Ishikawa (cell line): ENCODE measurements at regions not wholly inside any gene's neighbourhood (a gene's known extent, or its start where the extent isn't known, plus 50 kb on each side); places are given as distances from the start of the nearest gene placed in this dataset.

Experiments
- CEBPB ChIP-seq: IDR thresholded peaks from 2 replicates; pipeline ENCODE4 v1.6.1; 2012
- CREB1 ChIP-seq: IDR thresholded peaks from 2 replicates; pipeline ENCODE4 v1.6.1; 2012; ENCODE audit warnings: low read depth
- EGR1 ChIP-seq: IDR thresholded peaks from 2 replicates; pipeline ENCODE4 v1.6.1; 2012
- EP300 ChIP-seq: IDR thresholded peaks from 2 replicates; pipeline ENCODE4 v1.6.1; 2012; ENCODE audit warnings: borderline replicate concordance
- FOXM1 ChIP-seq: IDR thresholded peaks from 2 replicates; pipeline ENCODE4 v1.6.1; 2012; ENCODE audit warnings: low read depth, borderline replicate concordance
- MAX ChIP-seq: IDR thresholded peaks from 2 replicates; pipeline ENCODE4 v1.6.1; 2012
- NFIC ChIP-seq: IDR thresholded peaks from 2 replicates; pipeline ENCODE4 v1.6.1; 2012
- RAD21 ChIP-seq: IDR thresholded peaks from 2 replicates; pipeline ENCODE4 v1.6.1; 2012; ENCODE audit warnings: low read depth
- REST ChIP-seq: IDR thresholded peaks from 2 replicates; pipeline ENCODE4 v1.6.1; 2012; ENCODE audit warnings: low read depth, mild to moderate bottlenecking
- TAF1 ChIP-seq: IDR thresholded peaks from 2 replicates; pipeline ENCODE4 v1.6.1; 2012; ENCODE audit warnings: low read depth, mild to moderate bottlenecking
- TCF12 ChIP-seq: IDR thresholded peaks from 2 replicates; pipeline ENCODE4 v1.6.1; 2012; ENCODE audit warnings: low read depth
- TEAD4 ChIP-seq: IDR thresholded peaks from 2 replicates; pipeline ENCODE4 v1.6.1; 2012
- USF1 ChIP-seq: IDR thresholded peaks from 2 replicates; pipeline ENCODE4 v1.6.1; 2012
- YY1 ChIP-seq: IDR thresholded peaks from 2 replicates; pipeline ENCODE4 v1.6.1; 2012; ENCODE audit warnings: low read depth
- ZBTB7A ChIP-seq: IDR thresholded peaks from 2 replicates; pipeline ENCODE4 v1.6.1; 2012; ENCODE audit warnings: low read depth

GRCh38 chr18:7429831-7430230, 137.3 kb upstream of the PTPRM start:
- TF ChIP-seq MAX (no peak), YY1 (no peak), FOXM1 (no peak), TEAD4 (no peak), CREB1 (no peak), NFIC (no peak), EGR1 (no peak), CEBPB (no peak), REST (no peak), USF1 (no peak), TAF1 (no peak), EP300 (no peak), RAD21 (no peak), ZBTB7A (no peak)

DNA sequence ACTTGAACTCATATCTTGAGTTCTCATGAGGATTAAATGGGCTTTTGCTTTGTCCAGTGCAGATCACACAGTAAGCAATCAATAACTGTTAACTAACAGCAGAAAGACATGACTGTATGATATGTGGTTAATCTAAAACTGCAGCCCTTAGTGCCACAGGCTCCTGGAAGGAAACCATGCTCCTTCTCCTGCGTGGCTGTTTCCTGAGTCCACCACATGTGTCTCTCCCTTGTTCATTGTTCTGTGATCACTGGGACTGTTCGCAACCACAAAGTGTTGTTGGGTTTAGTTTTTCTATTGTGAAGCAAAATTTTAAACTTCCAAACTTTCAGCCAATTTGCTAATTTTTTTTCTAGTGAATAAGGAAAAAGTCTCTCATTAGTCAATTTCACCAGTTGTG, 130.9 kb upstream of the PTPRM start:
- TF ChIP-seq EGR1 = no peak
- no peak for TF ChIP-seq RAD21
- TF ChIP-seq TAF1 = no peak
- no peak for TF ChIP-seq REST
- no peak for TF ChIP-seq CEBPB
- no peak for TF ChIP-seq YY1
- TF ChIP-seq TCF12 = no peak
- no peak for TF ChIP-seq TEAD4
- no peak for TF ChIP-seq FOXM1
- no peak for TF ChIP-seq EP300
- TF ChIP-seq ZBTB7A = no peak

DNA sequence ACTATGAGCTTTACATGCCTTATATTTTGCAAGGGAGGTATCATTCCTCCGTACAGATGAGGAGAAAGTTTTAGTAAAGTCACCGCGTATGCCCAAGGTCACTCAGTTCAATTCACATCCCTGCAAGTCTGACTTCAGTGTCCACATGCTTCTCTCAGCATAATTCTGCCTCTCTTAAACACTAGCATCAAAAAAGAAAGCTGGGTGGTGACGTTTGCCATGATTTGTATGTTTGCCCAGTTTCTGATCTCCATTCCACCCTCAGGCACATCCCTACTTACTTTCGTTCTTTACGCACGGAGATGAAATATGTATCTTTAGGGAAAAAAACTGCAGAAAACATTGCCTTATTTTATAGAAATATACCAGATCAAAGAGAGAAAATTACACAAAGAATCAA, 129.2 kb upstream of the PTPRM start:
- no peak for TF ChIP-seq YY1
- no peak for TF ChIP-seq MAX
- no peak for TF ChIP-seq RAD21
- TF ChIP-seq EGR1 = no peak
- no peak for TF ChIP-seq NFIC
- TF ChIP-seq ZBTB7A = no peak
- no peak for TF ChIP-seq USF1
- TF ChIP-seq TEAD4 = no peak
- TF ChIP-seq CREB1 = no peak

DNA sequence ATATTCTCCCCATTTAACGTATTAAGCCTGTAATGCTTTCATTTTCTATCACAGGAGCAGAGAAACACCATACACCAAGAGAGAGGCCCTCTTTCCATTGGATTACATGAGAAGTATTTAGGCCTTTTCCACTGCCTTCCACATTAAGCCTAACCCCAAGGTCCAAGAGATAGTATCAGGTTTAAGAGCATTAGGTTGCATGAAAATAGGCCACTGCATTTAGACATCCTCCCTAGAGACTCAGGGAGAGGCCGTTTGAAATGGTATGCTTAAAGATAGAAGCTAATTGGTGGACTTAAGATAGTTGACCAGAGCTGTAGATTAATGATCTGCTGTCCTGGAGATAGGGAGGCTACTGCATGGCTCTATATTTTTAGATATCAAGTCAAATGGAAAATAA, 128.5 kb upstream of the PTPRM start:
- TF ChIP-seq TAF1 (no peak), TCF12 (no peak), FOXM1 (no peak), EP300 (no peak), RAD21 (no peak), REST (no peak), NFIC (no peak), YY1 (no peak), TEAD4 (no peak), EGR1 (no peak), USF1 (no peak)
